CD14-positive monocyte (primary cell): ENCODE measurements at regions not wholly inside any gene's neighbourhood (a gene's known extent, or its start where the extent isn't known, plus 50 kb on each side); places are given as distances from the start of the nearest gene placed in this dataset.

Source experiments
- DNase-seq, 3 donors: peaks; one replicate each; pipeline ENCODE4 v3.0.0-alpha.2; 2011 to 2022
- H2AFZ ChIP-seq: 2 replicates; pipeline ENCODE4 v1.6.0; 2012; ENCODE audit warnings: mild to moderate bottlenecking, low read depth, low read length, inconsistent platforms; ENCODE audit not compliant: insufficient read depth, poor library complexity, severe bottlenecking
- H3K27ac ChIP-seq, 2 donors: 1 replicate in 1 of 2; 2 replicates in 1 of 2; pipeline ENCODE4 v1.5.1; 2012 to 2013; ENCODE audit warnings: low read length in 2 of 2, control low read depth in 1 of 2, inconsistent platforms in 1 of 2, low read depth in 1 of 2, mild to moderate bottlenecking in 1 of 2
- H3K27me3 ChIP-seq, 2 donors: one replicate each; pipeline versions ENCODE4 v1.6.0 to v1.6.1; 2011 to 2013; ENCODE audit warnings: low read length in 2 of 2; ENCODE audit not compliant: control insufficient read depth in 2 of 2, insufficient read depth in 2 of 2
- H3K36me3 ChIP-seq, 2 donors: replicated peaks in 1 of 2; 1 replicate in 1 of 2; 2 replicates in 1 of 2; pipeline versions ENCODE4 v1.5.1 to v1.6.1; 2012 to 2013; ENCODE audit warnings: low read length in 2 of 2, control low read depth in 1 of 2, inconsistent platforms in 1 of 2, mild to moderate bottlenecking in 1 of 2; ENCODE audit not compliant: insufficient read depth in 2 of 2, control insufficient read depth in 1 of 2
- H3K4me1 ChIP-seq, 2 donors: 1 replicate in 1 of 2; 2 replicates in 1 of 2; pipeline versions ENCODE4 v1.5.1 to v1.6.1; 2012 to 2013; ENCODE audit warnings: low read length in 2 of 2, control low read depth in 1 of 2, inconsistent platforms in 1 of 2, mild to moderate bottlenecking in 1 of 2, moderate library complexity in 1 of 2; ENCODE audit not compliant: insufficient read depth in 2 of 2, control insufficient read depth in 1 of 2
- H3K4me2 ChIP-seq: replicated peaks from 2 replicates; pipeline ENCODE3; 2012; ENCODE audit warnings: low read length, moderate library complexity, mild to moderate bottlenecking; ENCODE audit not compliant: poor library complexity, severe bottlenecking; ENCODE audit errors: extremely low read depth
- H3K4me3 ChIP-seq, 3 experiments: fragments of 200-600 bp in 1 of 3; sonication (generic) in 1 of 3; replicated peaks in 1 of 3; 1 replicate in 2 of 3; 2 replicates in 1 of 3; pipeline ENCODE4 v1.5.1; 2011 to 2013; ENCODE audit warnings: low read length in 3 of 3, mild to moderate bottlenecking in 3 of 3, control low read depth in 2 of 3, low read depth in 2 of 3, inconsistent platforms in 1 of 3, moderate library complexity in 1 of 3
- H3K79me2 ChIP-seq: 2 replicates; pipeline ENCODE4 v1.6.0; 2012; ENCODE audit warnings: mild to moderate bottlenecking, control low read depth, inconsistent platforms, low read length, moderate library complexity; ENCODE audit not compliant: insufficient read depth
- H3K9ac ChIP-seq: 2 replicates; pipeline ENCODE4 v1.6.0; 2017; ENCODE audit warnings: low read length, mild to moderate bottlenecking; ENCODE audit not compliant: insufficient read depth, poor library complexity, severe bottlenecking
- H3K9me3 ChIP-seq, 2 donors: replicated peaks in 1 of 2; 1 replicate in 1 of 2; 2 replicates in 1 of 2; pipeline versions ENCODE4 v1.5.1 to v1.6.1; 2012 to 2013; ENCODE audit warnings: low read length in 2 of 2, control low read depth in 1 of 2; ENCODE audit not compliant: control insufficient read depth in 1 of 2, insufficient read depth in 1 of 2
- H4K20me1 ChIP-seq: 2 replicates; pipeline ENCODE4 v1.6.0; 2012; ENCODE audit warnings: mild to moderate bottlenecking, low read length, control low read depth, moderate library complexity; ENCODE audit not compliant: insufficient read depth
- H3K27ac Mint-ChIP-seq, 7 donors: one replicate each; pipeline ENCODE4 v1.8.0; 2020; ENCODE audit warnings: mild to moderate bottlenecking in 7 of 7, mixed read lengths in 7 of 7, moderate library complexity in 6 of 7, inconsistent platforms in 2 of 7
- H3K27me3 Mint-ChIP-seq, 3 donors: one replicate each; pipeline ENCODE4 v1.8.0; 2021 to 2022; ENCODE audit warnings: low read depth in 3 of 3, mild to moderate bottlenecking in 3 of 3, mixed read lengths in 3 of 3, moderate library complexity in 3 of 3, inconsistent platforms in 1 of 3
- H3K36me3 Mint-ChIP-seq, 2 donors: one replicate each; pipeline ENCODE4 v1.8.0; 2020; ENCODE audit warnings: mixed read lengths in 2 of 2, inconsistent platforms in 1 of 2, mild to moderate bottlenecking in 1 of 2
- H3K4me1 Mint-ChIP-seq: one replicate; pipeline ENCODE4 v1.8.0; 2020; ENCODE audit warnings: mild to moderate bottlenecking, mixed read lengths
- H3K4me3 Mint-ChIP-seq, 2 donors: one replicate each; pipeline ENCODE4 v1.8.0; 2020; ENCODE audit warnings: mild to moderate bottlenecking in 2 of 2, mixed read lengths in 2 of 2, moderate library complexity in 1 of 2
- H3K9me3 Mint-ChIP-seq, 7 donors: one replicate each; pipeline ENCODE4 v1.8.0; 2020 to 2022; ENCODE audit warnings: mixed read lengths in 7 of 7, mild to moderate bottlenecking in 6 of 7, moderate library complexity in 6 of 7, inconsistent platforms in 2 of 7
- CTCF ChIP-seq: fragments of 200-600 bp; IDR thresholded peaks from one replicate; pipeline ENCODE4 v1.8.0; 2022; ENCODE audit warnings: antibody characterized with exemption, mild to moderate bottlenecking
- WGBS: methylation state at CpG from one replicate; pipeline ENCODE4 v1.1.5; 2013; ENCODE audit warnings: missing lambda C conversion rate; ENCODE audit not compliant: insufficient coverage; 5-methylcytosine and 5-hydroxymethylcytosine counted together
- intact Hi-C, 2 donors: fragments of 100-400 bp; cut with micrococcal nuclease; formaldehyde crosslinking; loops; one replicate each; pipeline versions ENCODE4 v1.15.0 to v1.15.1; 2023

- Histone ChIP-seq H3K4me3 (no peak overlapping the region), H3K9ac (no peak overlapping the region), H3K27me3 (no peaks in the 10 kb centered on the region), H3K36me3 (no peaks in the 10 kb centered on the region), H3K27ac (no peak overlapping the region), H2AFZ (no peak overlapping the region), H3K4me2 (no peak overlapping the region), H4K20me1 (no peaks in the 10 kb centered on the region), H3K4me1 (no peaks in the 10 kb centered on the region), H3K79me2 (no peaks in the 10 kb centered on the region), H3K9me3 (peaks cover 0 to 6% of the 10 kb centered on the region in 2 donors)
- intact Hi-C loops = no loop called here
- no CpG with 5 or more reads among the region's 1 CpG for WGBS
- no peaks in the 10 kb centered on the region for H3K27me3 Mint-ChIP-seq
- peaks cover 3 to 19% (median 7%) of the 10 kb centered on the region in 7 donors for H3K9me3 Mint-ChIP-seq
- no peak for TF ChIP-seq CTCF
- no peak overlapping the region for H3K27ac Mint-ChIP-seq
- H3K4me1 Mint-ChIP-seq = no peaks in the 10 kb centered on the region
- DNase-seq = no peak
- H3K36me3 Mint-ChIP-seq = no peaks in the 10 kb centered on the region
- no peak overlapping the region for H3K4me3 Mint-ChIP-seq
Measured at GRCh38 chr3:110708156-110708555, 363.5 kb upstream of the NECTIN3 start.

- Histone ChIP-seq H3K79me2 (no peaks in the 10 kb centered on the region), H3K27ac (no peak overlapping the region), H2AFZ (no peak overlapping the region), H3K4me1 (no peaks in the 10 kb centered on the region), H4K20me1 (no peaks in the 10 kb centered on the region), H3K27me3 (no peaks in the 10 kb centered on the region), H3K4me3 (no peak overlapping the region), H3K4me2 (no peak overlapping the region), H3K9me3 (no peaks in the 10 kb centered on the region), H3K36me3 (no peaks in the 10 kb centered on the region), H3K9ac (no peak overlapping the region)
- no CpG with 5 or more reads among the region's 7 CpGs for WGBS
- Mint-ChIP-seq H3K4me1 (no peaks in the 10 kb centered on the region), H3K4me3 (no peak overlapping the region), H3K27ac (no peak overlapping the region), H3K27me3 (no peaks in the 10 kb centered on the region), H3K36me3 (no peaks in the 10 kb centered on the region), H3K9me3 (peaks cover 0 to 11% (median 4%) of the 10 kb centered on the region in 7 donors)
- no peak for DNase-seq
- intact Hi-C loops = no loop called here
- TF ChIP-seq CTCF = no peak
Measured at GRCh38 chr3:110710156-110710555, 361.5 kb upstream of the NECTIN3 start.
